Right lobe of liver (tissue), 6 donors: ENCODE measurements at regions not wholly inside any gene's neighbourhood (a gene's known extent, or its start where the extent isn't known, plus 50 kb on each side); places are given as distances from the start of the nearest gene placed in this dataset.

Experiments used
- ATAC-seq, 4 donors: fragments of 200-7000 bp; cut with Tn5 transposase; one replicate each; pipeline ENCODE4 v1.9.1; 2020; ENCODE audit warnings: mild to moderate bottlenecking in 4 of 4, moderate library complexity in 4 of 4
- DNase-seq, 3 donors: peaks; one replicate each; pipeline ENCODE4 v3.0.0-alpha.2; 2020
- H3K27ac ChIP-seq, 3 donors: fragments of 200-600 bp; one replicate each; pipeline ENCODE4 v1.8.0; 2022
- H3K27me3 ChIP-seq, 2 donors: fragments of 200-600 bp; one replicate each; pipeline ENCODE4 v1.8.0; 2022
- H3K36me3 ChIP-seq, 4 donors: fragments of 200-600 bp; sonication (generic) in 1 of 4; one replicate each; pipeline versions ENCODE4 v1.5.1 to v1.8.0; 2017 to 2022; ENCODE audit warnings: control low read depth in 1 of 4
- H3K4me1 ChIP-seq, 4 donors: fragments of 200-600 bp; sonication (generic) in 1 of 4; one replicate each; pipeline versions ENCODE4 v1.5.1 to v1.8.0; 2017 to 2022; ENCODE audit warnings: control low read depth in 1 of 4
- H3K4me3 ChIP-seq, 3 donors: fragments of 200-600 bp; one replicate each; pipeline ENCODE4 v1.8.0; 2022
- H3K9me3 ChIP-seq, 4 donors: fragments of 200-600 bp; sonication (generic) in 1 of 4; one replicate each; pipeline versions ENCODE4 v1.5.1 to v1.8.0; 2017 to 2022; ENCODE audit warnings: control low read depth in 1 of 4
- POLR2A ChIP-seq: fragments of 450-650 bp; IDR thresholded peaks from one replicate; pipeline ENCODE4 v1.6.1; 2017; ENCODE audit warnings: antibody characterized with exemption, mild to moderate bottlenecking
- WGBS: methylation state at CpG from one replicate; pipeline ENCODE4 v1.1.6; 2018; ENCODE audit warnings: low coverage, low lambda C conversion rate; ENCODE audit not compliant: insufficient coverage; ENCODE audit errors: missing lambda C conversion rate; 5-methylcytosine and 5-hydroxymethylcytosine counted together
- intact Hi-C, 2 donors: fragments of 100-400 bp; cut with DNase I; formaldehyde crosslinking; loops; one replicate each; pipeline versions ENCODE4 v1.11.2 to v1.14.1; 2022
- TF ChIP-seq, protein P1 (sequence below), 4 donors: fragments of 200-600 bp in 3 of 4; fragments of 450-650 bp in 1 of 4; IDR thresholded peaks; one replicate each; pipeline versions ENCODE4 v1.5.1 to v1.8.0; 2016 to 2022; ENCODE audit warnings: antibody characterized with exemption in 4 of 4, mild to moderate bottlenecking in 2 of 4
- donor health status: DM: no; HTN: yes; CAD: no.
- donor health status: DM: no; HTN: no; CAD: no.
- donor health status: DM: no; HTN: no; CAD: no.
- donor health status: DM: no; HTN: yes; CAD: no.
- donor health status: DM: no; HTN: yes; CAD: no.

DNA sequence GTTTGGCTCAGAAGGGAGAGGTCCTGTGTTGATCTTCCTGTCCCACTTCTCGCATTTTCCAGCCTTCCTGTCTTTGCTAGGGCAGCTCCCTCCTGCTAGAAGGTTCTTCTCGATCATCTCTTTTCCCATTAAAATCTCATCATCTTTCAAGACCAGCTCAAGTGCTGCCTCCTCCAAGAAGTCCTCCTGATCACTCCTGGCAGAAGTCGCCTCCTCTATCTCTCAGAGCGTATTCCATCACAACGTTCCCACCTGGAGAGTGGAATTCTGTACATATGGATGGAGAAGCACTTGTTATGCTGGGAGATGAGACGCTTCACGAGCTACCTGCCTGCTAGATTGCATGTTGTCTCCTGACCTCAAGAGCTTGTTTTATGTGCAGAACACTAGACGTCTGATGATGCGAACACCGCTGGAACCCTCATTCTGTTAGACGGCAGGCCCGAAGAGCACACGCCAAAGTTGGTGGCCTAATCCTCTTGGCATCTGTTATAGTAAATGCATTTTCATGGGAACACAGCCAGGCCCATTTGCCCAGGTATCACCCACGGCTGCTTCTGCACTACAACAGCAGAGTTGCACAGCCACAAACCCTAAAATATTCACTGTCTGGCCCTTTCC is 68.0 kb upstream of the INSIG1 start:
- intact Hi-C loops, result no loop called here
- peaks cover 0 to 27% (median 9%) of the 10 kb centered on the region in 4 donors for H3K4me1 ChIP-seq
- H3K27ac ChIP-seq, result no peak overlapping the region
- ATAC-seq (no peak), DNase-seq (no peak)
- H3K36me3 ChIP-seq, result no peaks in the 10 kb centered on the region
- H3K4me3 ChIP-seq, result no peak overlapping the region
- WGBS, result 67% methylated on average over 10 of the region's 14 CpGs
- H3K27me3 ChIP-seq, result no peaks in the 10 kb centered on the region
- TF ChIP-seq, protein P1, sequence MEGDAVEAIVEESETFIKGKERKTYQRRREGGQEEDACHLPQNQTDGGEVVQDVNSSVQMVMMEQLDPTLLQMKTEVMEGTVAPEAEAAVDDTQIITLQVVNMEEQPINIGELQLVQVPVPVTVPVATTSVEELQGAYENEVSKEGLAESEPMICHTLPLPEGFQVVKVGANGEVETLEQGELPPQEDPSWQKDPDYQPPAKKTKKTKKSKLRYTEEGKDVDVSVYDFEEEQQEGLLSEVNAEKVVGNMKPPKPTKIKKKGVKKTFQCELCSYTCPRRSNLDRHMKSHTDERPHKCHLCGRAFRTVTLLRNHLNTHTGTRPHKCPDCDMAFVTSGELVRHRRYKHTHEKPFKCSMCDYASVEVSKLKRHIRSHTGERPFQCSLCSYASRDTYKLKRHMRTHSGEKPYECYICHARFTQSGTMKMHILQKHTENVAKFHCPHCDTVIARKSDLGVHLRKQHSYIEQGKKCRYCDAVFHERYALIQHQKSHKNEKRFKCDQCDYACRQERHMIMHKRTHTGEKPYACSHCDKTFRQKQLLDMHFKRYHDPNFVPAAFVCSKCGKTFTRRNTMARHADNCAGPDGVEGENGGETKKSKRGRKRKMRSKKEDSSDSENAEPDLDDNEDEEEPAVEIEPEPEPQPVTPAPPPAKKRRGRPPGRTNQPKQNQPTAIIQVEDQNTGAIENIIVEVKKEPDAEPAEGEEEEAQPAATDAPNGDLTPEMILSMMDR (IDR thresholded peaks at IDR 0.05), result no peak
- no peak for TF ChIP-seq POLR2A
- no peaks in the 10 kb centered on the region for H3K9me3 ChIP-seq

DNA sequence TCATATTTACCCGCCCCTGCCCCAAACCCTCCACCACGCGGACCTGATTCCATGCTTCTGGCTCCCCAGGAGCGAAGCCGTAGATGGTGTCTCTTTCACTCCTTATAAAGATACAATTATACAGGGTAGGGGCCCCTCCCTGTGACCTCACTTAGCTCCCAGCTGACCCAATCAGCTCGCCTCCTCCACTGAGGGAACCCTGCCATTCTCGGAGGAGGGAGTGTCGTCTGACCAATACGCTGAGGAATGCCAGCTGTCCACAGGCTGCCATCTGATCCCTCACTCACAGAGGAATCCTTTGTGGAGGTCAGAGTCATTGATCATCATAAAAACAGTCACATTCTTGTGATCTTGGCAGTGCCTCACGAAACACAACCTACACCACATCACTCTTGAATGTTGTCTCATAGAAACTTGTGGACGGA is 67.5 kb upstream of the INSIG1 start:
- DNase-seq (peak in 1 of 3 donors; percentile 32), ATAC-seq (no peak)
- intact Hi-C loops, result no loop called here
- TF ChIP-seq POLR2A, result no peak
- TF ChIP-seq, protein P1 (IDR thresholded peaks at IDR 0.05), result no peak
- Histone ChIP-seq H3K36me3 (no peaks in the 10 kb centered on the region), H3K4me3 (no peak overlapping the region), H3K27me3 (no peaks in the 10 kb centered on the region), H3K27ac (no peak overlapping the region), H3K4me1 (peaks cover 0 to 24% (median 9%) of the 10 kb centered on the region in 4 donors), H3K9me3 (no peaks in the 10 kb centered on the region)
- 67% methylated on average over 10 of the region's 11 CpGs for WGBS

- Histone ChIP-seq H3K4me1 (peaks cover 0 to 35% (median 12%) of the 10 kb centered on the region in 4 donors), H3K27ac (no peak overlapping the region), H3K9me3 (no peaks in the 10 kb centered on the region), H3K36me3 (no peaks in the 10 kb centered on the region), H3K27me3 (no peaks in the 10 kb centered on the region), H3K4me3 (no peak overlapping the region)
- DNase-seq (peak in 1 of 3 donors; percentile 50), ATAC-seq (no peak)
- intact Hi-C loops, result no loop called here
- TF ChIP-seq, protein P1 (IDR thresholded peaks at IDR 0.05), result no peak
- TF ChIP-seq POLR2A, result no peak
- WGBS, result 90% methylated on average over 2 of the region's 25 CpGs
These were observed 66.4 kb upstream of the INSIG1 start for GRCh38 chr7:155231241-155231800.

- H3K36me3 ChIP-seq, result no peaks in the 10 kb centered on the region
- H3K27ac ChIP-seq, result no peak overlapping the region
- WGBS, result 92% methylated on average over 9 of the region's 12 CpGs
- peaks cover 0 to 36% (median 12%) of the 10 kb centered on the region in 4 donors for H3K4me1 ChIP-seq
- no peaks in the 10 kb centered on the region for H3K27me3 ChIP-seq
- ATAC-seq, result no peak
- DNase-seq, result no peak
- TF ChIP-seq, protein P1 (IDR thresholded peaks at IDR 0.05), result no peak
- no peak for TF ChIP-seq POLR2A
- no peak overlapping the region for H3K4me3 ChIP-seq
- H3K9me3 ChIP-seq, result no peaks in the 10 kb centered on the region
- intact Hi-C loops, result no loop called here
These were observed 65.7 kb upstream of the INSIG1 start for GRCh38 chr7:155231941-155232340.
